Right lobe of liver (tissue), 6 donors: ENCODE measurements at regions not wholly inside any gene's neighbourhood (a gene's known extent, or its start where the extent isn't known, plus 50 kb on each side); places are given as distances from the start of the nearest gene placed in this dataset.

Source experiments
- ATAC-seq, 4 donors: fragments of 200-7000 bp; cut with Tn5 transposase; one replicate each; pipeline ENCODE4 v1.9.1; 2020; ENCODE audit warnings: mild to moderate bottlenecking in 4 of 4, moderate library complexity in 4 of 4
- DNase-seq, 3 donors: peaks; one replicate each; pipeline ENCODE4 v3.0.0-alpha.2; 2020
- H3K27ac ChIP-seq, 3 donors: fragments of 200-600 bp; one replicate each; pipeline ENCODE4 v1.8.0; 2022
- H3K27me3 ChIP-seq, 2 donors: fragments of 200-600 bp; one replicate each; pipeline ENCODE4 v1.8.0; 2022
- H3K36me3 ChIP-seq, 4 donors: fragments of 200-600 bp; sonication (generic) in 1 of 4; one replicate each; pipeline versions ENCODE4 v1.5.1 to v1.8.0; 2017 to 2022; ENCODE audit warnings: control low read depth in 1 of 4
- H3K4me1 ChIP-seq, 4 donors: fragments of 200-600 bp; sonication (generic) in 1 of 4; one replicate each; pipeline versions ENCODE4 v1.5.1 to v1.8.0; 2017 to 2022; ENCODE audit warnings: control low read depth in 1 of 4
- H3K4me3 ChIP-seq, 3 donors: fragments of 200-600 bp; one replicate each; pipeline ENCODE4 v1.8.0; 2022
- H3K9me3 ChIP-seq, 4 donors: fragments of 200-600 bp; sonication (generic) in 1 of 4; one replicate each; pipeline versions ENCODE4 v1.5.1 to v1.8.0; 2017 to 2022; ENCODE audit warnings: control low read depth in 1 of 4
- POLR2A ChIP-seq: fragments of 450-650 bp; IDR thresholded peaks from one replicate; pipeline ENCODE4 v1.6.1; 2017; ENCODE audit warnings: antibody characterized with exemption, mild to moderate bottlenecking
- WGBS: methylation state at CpG from one replicate; pipeline ENCODE4 v1.1.6; 2018; ENCODE audit warnings: low coverage, low lambda C conversion rate; ENCODE audit not compliant: insufficient coverage; ENCODE audit errors: missing lambda C conversion rate; 5-methylcytosine and 5-hydroxymethylcytosine counted together
- intact Hi-C, 2 donors: fragments of 100-400 bp; cut with DNase I; formaldehyde crosslinking; loops; one replicate each; pipeline versions ENCODE4 v1.11.2 to v1.14.1; 2022
- TF ChIP-seq, protein P1 (sequence below), 4 donors: fragments of 200-600 bp in 3 of 4; fragments of 450-650 bp in 1 of 4; IDR thresholded peaks; one replicate each; pipeline versions ENCODE4 v1.5.1 to v1.8.0; 2016 to 2022; ENCODE audit warnings: antibody characterized with exemption in 4 of 4, mild to moderate bottlenecking in 2 of 4
- donor health status: DM: no; HTN: yes; CAD: no.
- donor health status: DM: no; HTN: no; CAD: no.
- donor health status: DM: no; HTN: no; CAD: no.
- donor health status: DM: no; HTN: yes; CAD: no.
- donor health status: DM: no; HTN: yes; CAD: no.

DNA sequence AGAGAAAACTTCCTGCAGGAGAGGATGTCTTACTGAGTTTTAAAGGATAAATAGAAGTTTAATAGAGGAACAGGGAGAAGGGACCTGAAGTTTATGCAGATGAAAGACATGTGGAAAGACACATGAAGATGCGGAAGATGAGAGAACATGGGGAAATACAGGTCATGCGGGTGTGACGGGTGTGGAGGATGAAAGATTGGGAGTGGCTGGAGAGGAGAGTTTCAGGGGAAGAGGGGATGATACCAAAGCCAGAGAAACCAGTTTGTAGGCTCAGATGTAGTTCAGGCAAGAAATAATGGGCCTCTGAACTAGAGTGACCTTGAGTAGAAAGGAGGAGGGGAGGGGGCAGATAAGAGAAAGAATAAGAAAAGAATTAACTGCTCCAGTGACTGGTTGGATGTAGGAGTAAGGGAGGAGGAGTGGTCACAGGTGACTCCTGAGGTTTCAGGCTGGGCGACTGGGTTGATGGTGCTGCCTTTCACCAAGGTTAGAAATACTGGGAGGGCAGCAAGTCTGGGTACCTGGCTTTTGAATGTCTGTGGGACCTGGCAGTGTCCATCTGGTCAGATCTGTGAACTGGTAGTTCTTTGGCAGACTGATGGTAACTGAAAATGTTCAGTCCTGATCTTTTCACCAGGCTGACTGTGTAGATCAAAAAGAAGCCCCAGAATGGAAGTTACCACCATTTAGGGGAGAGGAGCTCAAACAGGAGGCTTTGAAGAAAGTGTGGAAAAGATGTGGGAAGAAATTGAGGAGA is 69.4 kb downstream of the TET3 start:
- intact Hi-C loops = no loop called here
- Histone ChIP-seq H3K27ac (no peak overlapping the region), H3K4me3 (no peak overlapping the region), H3K27me3 (no peaks in the 10 kb centered on the region), H3K36me3 (no peaks in the 10 kb centered on the region), H3K9me3 (no peaks in the 10 kb centered on the region), H3K4me1 (no peaks in the 10 kb centered on the region)
- no peak for ATAC-seq
- DNase-seq = no peak
- TF ChIP-seq, protein P1, sequence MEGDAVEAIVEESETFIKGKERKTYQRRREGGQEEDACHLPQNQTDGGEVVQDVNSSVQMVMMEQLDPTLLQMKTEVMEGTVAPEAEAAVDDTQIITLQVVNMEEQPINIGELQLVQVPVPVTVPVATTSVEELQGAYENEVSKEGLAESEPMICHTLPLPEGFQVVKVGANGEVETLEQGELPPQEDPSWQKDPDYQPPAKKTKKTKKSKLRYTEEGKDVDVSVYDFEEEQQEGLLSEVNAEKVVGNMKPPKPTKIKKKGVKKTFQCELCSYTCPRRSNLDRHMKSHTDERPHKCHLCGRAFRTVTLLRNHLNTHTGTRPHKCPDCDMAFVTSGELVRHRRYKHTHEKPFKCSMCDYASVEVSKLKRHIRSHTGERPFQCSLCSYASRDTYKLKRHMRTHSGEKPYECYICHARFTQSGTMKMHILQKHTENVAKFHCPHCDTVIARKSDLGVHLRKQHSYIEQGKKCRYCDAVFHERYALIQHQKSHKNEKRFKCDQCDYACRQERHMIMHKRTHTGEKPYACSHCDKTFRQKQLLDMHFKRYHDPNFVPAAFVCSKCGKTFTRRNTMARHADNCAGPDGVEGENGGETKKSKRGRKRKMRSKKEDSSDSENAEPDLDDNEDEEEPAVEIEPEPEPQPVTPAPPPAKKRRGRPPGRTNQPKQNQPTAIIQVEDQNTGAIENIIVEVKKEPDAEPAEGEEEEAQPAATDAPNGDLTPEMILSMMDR (IDR thresholded peaks at IDR 0.05) = no peak
- no peak for TF ChIP-seq POLR2A
- WGBS = 94% methylated on average over 4 of the region's 4 CpGs

DNA sequence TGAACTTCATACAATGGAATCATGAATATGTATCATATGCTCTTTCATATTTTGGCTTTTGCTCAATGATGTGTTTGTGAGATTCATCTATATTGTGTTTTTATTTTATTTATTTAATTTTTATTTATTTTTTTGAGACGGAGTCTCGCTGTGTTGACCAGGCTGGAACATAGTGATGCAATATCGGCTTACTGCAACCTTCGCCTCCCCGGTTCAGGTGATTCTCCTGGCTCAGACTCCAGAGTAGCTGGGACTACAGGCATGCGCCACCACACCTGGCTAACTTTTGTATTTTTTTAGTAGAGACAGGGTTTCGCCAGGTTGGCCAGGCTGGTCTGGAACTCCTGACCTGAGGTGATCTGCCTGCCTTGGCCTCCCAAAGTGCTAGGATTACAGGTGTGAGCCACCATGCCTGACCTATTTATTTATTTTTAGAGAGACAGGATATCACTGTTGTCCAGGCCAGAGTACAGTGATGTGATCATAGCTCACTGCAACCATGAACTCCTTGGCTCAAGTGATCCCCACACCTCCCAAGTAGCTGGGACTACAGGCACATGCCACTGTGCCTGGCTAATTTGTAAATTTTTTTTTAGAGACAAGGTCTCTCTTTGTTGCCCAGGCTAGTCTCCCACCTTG is 74.5 kb downstream of the TET3 start:
- H3K4me1 ChIP-seq = no peaks in the 10 kb centered on the region
- intact Hi-C loops = no loop called here
- H3K27ac ChIP-seq = no peak overlapping the region
- WGBS = 46% methylated on average over 6 of the region's 7 CpGs
- no peak overlapping the region for H3K4me3 ChIP-seq
- ATAC-seq (peak; percentile 67 to 92 (median 75)), DNase-seq (no peak)
- TF ChIP-seq, protein P1 (IDR thresholded peaks at IDR 0.05) = no peak
- no peak for TF ChIP-seq POLR2A
- H3K36me3 ChIP-seq = no peaks in the 10 kb centered on the region
- no peaks in the 10 kb centered on the region for H3K27me3 ChIP-seq
- H3K9me3 ChIP-seq = no peaks in the 10 kb centered on the region

DNA sequence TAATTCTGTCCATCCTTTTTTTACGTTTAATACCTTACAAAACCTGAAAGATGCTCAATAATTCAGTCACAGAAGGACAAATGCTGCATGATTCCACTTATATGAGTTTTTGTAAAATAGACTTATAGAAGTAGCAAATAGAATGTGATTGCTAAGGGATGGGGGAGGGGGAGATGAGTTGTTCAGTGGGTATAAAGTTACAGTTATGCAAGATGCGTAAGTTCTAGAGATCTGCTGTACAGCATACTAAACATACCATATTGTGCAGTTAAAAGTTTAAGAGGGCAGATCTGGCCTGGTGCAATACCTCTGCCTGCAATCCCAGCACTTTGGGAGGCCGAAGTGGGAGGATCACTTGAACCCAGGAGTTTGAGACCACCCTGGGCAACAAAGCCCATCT is 78.8 kb downstream of the TET3 start:
- intact Hi-C loops = no loop called here
- Histone ChIP-seq H3K36me3 (no peaks in the 10 kb centered on the region), H3K27ac (no peak overlapping the region), H3K9me3 (no peaks in the 10 kb centered on the region), H3K27me3 (no peaks in the 10 kb centered on the region), H3K4me1 (no peaks in the 10 kb centered on the region), H3K4me3 (no peak overlapping the region)
- TF ChIP-seq, protein P1 (IDR thresholded peaks at IDR 0.05) = no peak
- TF ChIP-seq POLR2A = no peak
- WGBS = 100% methylated on average over 2 of the region's 3 CpGs
- DNase-seq = no peak
- ATAC-seq = no peak

DNA sequence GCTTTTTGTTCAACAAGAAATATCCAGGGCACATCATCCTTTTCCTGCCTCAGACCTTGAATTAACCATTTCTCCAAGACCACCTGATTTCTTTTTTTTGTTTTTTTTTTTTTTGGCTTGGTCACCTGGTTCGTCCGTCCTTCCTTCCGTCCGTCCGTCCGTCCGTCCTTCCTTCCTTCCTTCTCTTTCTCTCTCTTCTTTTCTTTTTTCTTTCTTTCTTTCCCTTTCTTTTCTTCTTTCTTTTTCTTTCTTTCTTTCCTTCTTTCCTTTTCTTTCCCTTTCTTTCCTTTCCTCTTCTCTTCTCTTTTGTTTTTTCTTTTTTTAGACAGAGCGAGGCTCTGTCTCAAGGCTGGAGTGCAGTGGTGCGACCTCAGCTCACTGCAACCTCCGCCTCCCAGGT is 80.7 kb downstream of the TET3 start:
- TF ChIP-seq, protein P1 (IDR thresholded peaks at IDR 0.05) = no peak
- TF ChIP-seq POLR2A = no peak
- Histone ChIP-seq H3K27me3 (no peaks in the 10 kb centered on the region), H3K9me3 (no peaks in the 10 kb centered on the region), H3K4me3 (no peak overlapping the region), H3K36me3 (no peaks in the 10 kb centered on the region), H3K4me1 (no peaks in the 10 kb centered on the region), H3K27ac (no peak overlapping the region)
- intact Hi-C loops = no loop called here
- 65% methylated on average over 10 of the region's 10 CpGs for WGBS
- DNase-seq = no peak
- no peak for ATAC-seq
